Keratinocyte (primary cell): ENCODE measurements at regions not wholly inside any gene's neighbourhood (a gene's known extent, or its start where the extent isn't known, plus 50 kb on each side); places are given as distances from the start of the nearest gene placed in this dataset.

Source experiments
- DNase-seq: peaks from one replicate; pipeline ENCODE4 v3.0.0-alpha.2; 2011; ENCODE audit warnings: low read depth, missing footprints, low spot score
- FAIRE-seq: peaks from 2 replicates; lab custom pipeline; 2011; peaks lifted over from hg19 to GRCh38; lab: Jason Lieb, UNC
- H2AFZ ChIP-seq: 2 replicates; pipeline ENCODE4 v1.6.0; 2012; ENCODE audit warnings: low read length, control low read depth, inconsistent platforms; ENCODE audit not compliant: control insufficient read depth
- H3K27ac ChIP-seq: 2 replicates; pipeline ENCODE4 v1.5.1; 2011; ENCODE audit warnings: low read length; ENCODE audit not compliant: control insufficient read depth, insufficient read depth
- H3K27me3 ChIP-seq: 3 replicates; pipeline ENCODE4 v1.6.0; 2011; ENCODE audit warnings: low read length; ENCODE audit not compliant: control insufficient read depth, insufficient read depth; ENCODE audit errors: extremely low read depth
- H3K36me3 ChIP-seq, 2 experiments: 2 replicates in 1 of 2; 3 replicates in 1 of 2; pipeline ENCODE4 v1.5.1; 2011; ENCODE audit warnings: low read length in 2 of 2, mild to moderate bottlenecking in 1 of 2; ENCODE audit not compliant: control insufficient read depth in 2 of 2, insufficient read depth in 2 of 2; ENCODE audit errors: extremely low read depth in 1 of 2
- H3K4me1 ChIP-seq: 3 replicates; pipeline ENCODE4 v1.5.1; 2011; ENCODE audit warnings: low read length; ENCODE audit not compliant: control insufficient read depth, insufficient read depth; ENCODE audit errors: extremely low read depth
- H3K4me2 ChIP-seq: 3 replicates; pipeline ENCODE4 v1.6.0; 2011; ENCODE audit warnings: low read depth, low read length; ENCODE audit not compliant: control insufficient read depth, insufficient read depth; ENCODE audit errors: extremely low read depth
- H3K4me3 ChIP-seq, 3 experiments: fragments of 200-600 bp in 1 of 3; sonication (generic) in 1 of 3; 2 replicates in 2 of 3; 3 replicates in 1 of 3; pipeline ENCODE4 v1.5.1; 2011 to 2016; ENCODE audit warnings: low read length in 3 of 3, mild to moderate bottlenecking in 3 of 3, control low read depth in 2 of 3, inconsistent platforms in 1 of 3, low read depth in 1 of 3, mixed read lengths in 1 of 3, mixed run types in 1 of 3, moderate library complexity in 1 of 3; ENCODE audit not compliant: control insufficient read depth in 2 of 3, insufficient read depth in 2 of 3; ENCODE audit errors: extremely low read depth in 1 of 3
- H3K79me2 ChIP-seq: 2 replicates; pipeline ENCODE4 v1.6.0; 2012; ENCODE audit warnings: low read length; ENCODE audit not compliant: control insufficient read depth, insufficient read depth
- H3K9ac ChIP-seq: 3 replicates; pipeline ENCODE4 v1.6.0; 2011; ENCODE audit warnings: low read length; ENCODE audit not compliant: control insufficient read depth, insufficient read depth; ENCODE audit errors: extremely low read depth
- H3K9me1 ChIP-seq: 3 replicates; pipeline ENCODE4 v1.6.0; 2011; ENCODE audit warnings: low read length; ENCODE audit not compliant: control insufficient read depth, insufficient read depth; ENCODE audit errors: extremely low read depth
- H3K9me3 ChIP-seq: 2 replicates; pipeline ENCODE4 v1.5.1; 2012; ENCODE audit warnings: low read depth, low read length; ENCODE audit not compliant: control insufficient read depth
- H4K20me1 ChIP-seq: 3 replicates; pipeline ENCODE4 v1.6.0; 2011; ENCODE audit warnings: low read length; ENCODE audit not compliant: control insufficient read depth, insufficient read depth; ENCODE audit errors: extremely low read depth
- CTCF ChIP-seq, 3 experiments: IDR thresholded peaks in 1 of 3; conservative IDR thresholded peaks in 1 of 3; optimal IDR thresholded peaks in 1 of 3; 2 replicates in 2 of 3; 3 replicates in 1 of 3; pipeline versions ENCODE3 to v1.5.1; 2011; ENCODE audit warnings: low read length in 3 of 3, mild to moderate bottlenecking in 3 of 3, moderate library complexity in 2 of 3, control low read depth in 1 of 3, inconsistent platforms in 1 of 3; ENCODE audit not compliant: insufficient read depth in 2 of 3; ENCODE audit errors: extremely low read depth in 1 of 3
- EZH2 ChIP-seq: IDR thresholded peaks from one replicate; pipeline ENCODE4 v1.6.1; 2012; ENCODE audit warnings: inconsistent platforms, mild to moderate bottlenecking, low read length, moderate library complexity
- dilution Hi-C: fragments of 300-500 bp; cut with MboI; formaldehyde crosslinking; loops from one replicate; pipeline ENCODE4 v1.7.0; 2020; ENCODE audit warnings: low sequenced_read_pairs; ENCODE audit not compliant: extremely low pct_ligation_motif_present

DNA sequence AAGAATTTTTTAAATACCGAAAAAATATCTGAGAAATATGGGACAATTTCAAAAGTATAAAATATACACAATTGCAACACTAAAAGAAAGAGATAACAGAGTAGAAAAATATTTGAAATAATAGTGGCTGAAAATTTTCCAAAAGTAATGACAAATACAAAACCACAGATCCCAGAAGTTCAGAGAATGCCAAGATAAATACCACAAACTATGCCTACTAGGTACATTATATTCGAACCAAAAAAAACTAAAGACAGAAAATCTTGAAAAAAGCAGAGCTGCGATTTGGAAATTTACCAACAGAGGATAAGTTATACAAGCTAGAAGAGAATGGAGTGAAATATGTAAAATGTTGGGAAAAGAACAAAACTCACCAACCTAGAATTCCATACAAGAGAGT is 191.3 kb upstream of the ELAC2 start:
- no peak overlapping the region for H3K9ac ChIP-seq
- no peaks in the 10 kb centered on the region for H3K9me1 ChIP-seq
- H3K27me3 ChIP-seq: no peaks in the 10 kb centered on the region
- H3K4me1 ChIP-seq: no peaks in the 10 kb centered on the region
- no peak overlapping the region for H2AFZ ChIP-seq
- DNase-seq (no peak), FAIRE-seq (no peak)
- no peak overlapping the region for H3K27ac ChIP-seq
- H3K9me3 ChIP-seq: no peaks in the 10 kb centered on the region
- no peaks in the 10 kb centered on the region for H3K79me2 ChIP-seq
- H3K4me3 ChIP-seq: no peak overlapping the region
- TF ChIP-seq EZH2 (no peak), CTCF (optimal IDR thresholded peaks at IDR 0.05 in 1 of 3, IDR thresholded peaks at IDR 0.05 in 1 of 3, conservative IDR thresholded peaks at IDR 0.05 in 1 of 3; ENCODE audit: extremely low read depth in 1 of 3, insufficient read depth in 2 of 3, low read length in 3 of 3) (no peak)
- H4K20me1 ChIP-seq: no peaks in the 10 kb centered on the region
- dilution Hi-C loops: no loop called here
- H3K36me3 ChIP-seq: no peaks in the 10 kb centered on the region
- no peak overlapping the region for H3K4me2 ChIP-seq

DNA sequence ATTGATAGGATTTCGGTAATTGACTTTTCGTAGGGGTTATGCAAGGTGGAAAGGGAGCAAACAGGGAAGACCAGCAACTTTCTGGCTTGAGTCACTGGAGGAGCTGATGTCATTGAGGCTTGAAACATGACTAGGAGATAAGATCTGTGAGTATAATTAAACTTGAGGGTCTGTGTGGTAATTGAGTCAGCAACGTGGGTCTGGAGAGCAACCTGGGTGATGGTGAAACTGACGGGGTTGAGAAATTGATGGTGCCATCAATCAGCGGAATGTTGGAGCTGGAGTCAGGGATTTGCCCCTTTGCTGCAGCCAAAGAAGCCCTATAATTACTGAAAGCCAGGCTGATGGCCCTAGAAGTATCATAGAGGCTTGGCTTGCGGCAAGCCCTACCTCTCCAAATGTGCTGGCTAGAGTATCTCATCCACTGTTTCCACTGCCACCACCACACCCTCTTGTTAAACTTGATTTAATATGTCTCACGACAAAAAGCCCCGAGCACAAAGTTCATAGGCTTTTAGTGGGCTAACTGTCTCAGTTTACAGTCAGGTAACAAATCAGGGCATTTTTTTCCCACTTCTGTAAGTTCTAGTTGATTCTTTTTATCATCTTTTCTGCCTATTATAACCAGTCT is 186.9 kb upstream of the ELAC2 start:
- Histone ChIP-seq H3K9ac (no peak overlapping the region), H2AFZ (no peak overlapping the region), H3K36me3 (no peaks in the 10 kb centered on the region), H4K20me1 (no peaks in the 10 kb centered on the region), H3K27me3 (no peaks in the 10 kb centered on the region), H3K9me1 (no peaks in the 10 kb centered on the region), H3K79me2 (no peaks in the 10 kb centered on the region), H3K4me3 (no peak overlapping the region), H3K9me3 (no peaks in the 10 kb centered on the region), H3K4me1 (no peaks in the 10 kb centered on the region), H3K27ac (no peak overlapping the region), H3K4me2 (no peak overlapping the region)
- no peak for TF ChIP-seq CTCF (optimal IDR thresholded peaks at IDR 0.05 in 1 of 3, IDR thresholded peaks at IDR 0.05 in 1 of 3, conservative IDR thresholded peaks at IDR 0.05 in 1 of 3; ENCODE audit: extremely low read depth in 1 of 3, insufficient read depth in 2 of 3, low read length in 3 of 3)
- TF ChIP-seq EZH2: no peak
- no peak for FAIRE-seq
- dilution Hi-C loops: no loop called here
- no peak for DNase-seq
